B cell (primary cell): ENCODE measurements at regions not wholly inside any gene's neighbourhood (a gene's known extent, or its start where the extent isn't known, plus 50 kb on each side); places are given as distances from the start of the nearest gene placed in this dataset.
"Not testable (repeated sequence)": the region's sequence is repeated elsewhere in the genome, so short reads cannot be mapped to it uniquely, and the experiment has no call there.

Source experiments
- ATAC-seq: fragments of 200-7000 bp; cut with Tn5 transposase; one replicate; pipeline ENCODE4 v1.10.0; 2021; ENCODE audit warnings: low read depth, mild to moderate bottlenecking, moderate number of reproducible peaks, moderate library complexity
- CTCF ChIA-PET: fragments of 350-600 bp; sonication (Branson Sonifier 250); formaldehyde crosslinking; loops from one replicate; lab custom pipeline; 2021; ENCODE audit warnings: antibody characterized with exemption, inconsistent platforms; lab: Charles Lee
- POLR2A ChIA-PET: fragments of 350-600 bp; sonication (Branson Sonifier 250); formaldehyde crosslinking; loops from one replicate; lab custom pipeline; 2021; ENCODE audit warnings: antibody characterized with exemption; lab: Charles Lee
- DNase-seq: peaks from one replicate; pipeline ENCODE4 v3.0.0; 2013
- H2AFZ ChIP-seq: 2 replicates; pipeline ENCODE4 v1.6.1; 2012; ENCODE audit warnings: mild to moderate bottlenecking, low read depth, low read length; ENCODE audit not compliant: insufficient read depth, poor library complexity, severe bottlenecking
- H3K27ac ChIP-seq, 2 donors: 1 replicate in 1 of 2; 2 replicates in 1 of 2; pipeline ENCODE4 v1.5.1; 2012 to 2013; ENCODE audit warnings: low read length in 2 of 2, mild to moderate bottlenecking in 2 of 2, moderate library complexity in 1 of 2
- H3K27me3 ChIP-seq, 4 experiments: fragments of 200-600 bp in 1 of 4; sonication (generic) in 1 of 4; replicated peaks in 1 of 4; 1 replicate in 2 of 4; 2 replicates in 2 of 4; pipeline versions ENCODE4 v1.6.1 to v1.7.0; 2013 to 2016; ENCODE audit warnings: low read length in 3 of 4, mild to moderate bottlenecking in 2 of 4, mixed read lengths in 1 of 4, moderate library complexity in 1 of 4; ENCODE audit not compliant: insufficient read depth in 4 of 4, control insufficient read depth in 3 of 4; ENCODE audit errors: control extremely low read depth in 1 of 4
- H3K36me3 ChIP-seq, 2 experiments: replicated peaks in 1 of 2; 1 replicate in 1 of 2; 2 replicates in 1 of 2; pipeline versions ENCODE4 v1.6.1 to v1.7.1; 2013; ENCODE audit warnings: low read length in 1 of 2; ENCODE audit not compliant: insufficient read depth in 2 of 2, control insufficient read depth in 1 of 2; ENCODE audit errors: control extremely low read depth in 1 of 2, extremely low read depth in 1 of 2
- H3K4me1 ChIP-seq, 2 donors: fragments of 200-600 bp in 1 of 2; sonication (generic) in 1 of 2; 1 replicate in 1 of 2; 2 replicates in 1 of 2; pipeline versions ENCODE4 v1.5.1 to v1.6.1; 2013 to 2017; ENCODE audit warnings: low read length in 2 of 2; ENCODE audit not compliant: control insufficient read depth in 2 of 2, insufficient read depth in 2 of 2
- H3K4me2 ChIP-seq: replicated peaks from 2 replicates; pipeline ENCODE3; 2012; ENCODE audit warnings: mild to moderate bottlenecking, low read depth, low read length; ENCODE audit not compliant: poor library complexity, severe bottlenecking
- H3K4me3 ChIP-seq, 5 experiments: fragments of 200-600 bp in 1 of 5; sonication (generic) in 1 of 5; 1 replicate in 3 of 5; 2 replicates in 2 of 5; pipeline versions ENCODE4 v1.5.1 to v1.7.0; 2011 to 2016; ENCODE audit warnings: low read length in 4 of 5, mild to moderate bottlenecking in 4 of 5, low read depth in 2 of 5, control low read depth in 1 of 5, moderate library complexity in 1 of 5; ENCODE audit not compliant: insufficient read depth in 1 of 5; ENCODE audit errors: control extremely low read depth in 1 of 5, extremely low read depth in 1 of 5
- H3K79me2 ChIP-seq: fragments of 200-600 bp; sonication (generic); one replicate; pipeline ENCODE4 v1.6.0; 2016; ENCODE audit warnings: low read length; ENCODE audit not compliant: control insufficient read depth, insufficient read depth
- H3K9ac ChIP-seq: fragments of 200-600 bp; sonication (generic); 2 replicates; pipeline ENCODE4 v1.6.1; 2017; ENCODE audit warnings: mild to moderate bottlenecking, low read length, moderate library complexity
- H3K9me3 ChIP-seq, 3 donors: one replicate each; pipeline versions ENCODE4 v1.6.1 to v1.7.1; 2013; ENCODE audit warnings: low read length in 2 of 3; ENCODE audit not compliant: control insufficient read depth in 2 of 3, insufficient read depth in 1 of 3; ENCODE audit errors: control extremely low read depth in 1 of 3
- H4K20me1 ChIP-seq: 2 replicates; pipeline ENCODE4 v1.6.0; 2012; ENCODE audit warnings: mild to moderate bottlenecking, low read length; ENCODE audit not compliant: insufficient read depth, control insufficient read depth, poor library complexity, severe bottlenecking
- H3K27ac Mint-ChIP-seq: one replicate; pipeline ENCODE4 v1.8.0; 2021; ENCODE audit warnings: mixed read lengths
- H3K27me3 Mint-ChIP-seq: one replicate; pipeline ENCODE4 v1.8.0; 2021; ENCODE audit warnings: mixed read lengths
- H3K4me1 Mint-ChIP-seq: one replicate; pipeline ENCODE4 v1.8.0; 2021; ENCODE audit warnings: mixed read lengths
- H3K4me3 Mint-ChIP-seq: one replicate; pipeline ENCODE4 v1.8.0; 2021; ENCODE audit warnings: mixed read lengths
- H3K9me3 Mint-ChIP-seq: one replicate; pipeline ENCODE4 v1.8.0; 2022; ENCODE audit warnings: mixed read lengths; ENCODE audit not compliant: insufficient read depth
- EZH2 ChIP-seq: IDR thresholded peaks from 2 replicates; pipeline ENCODE4 v1.6.1; 2012; ENCODE audit warnings: borderline replicate concordance, low read depth, mild to moderate bottlenecking, moderate library complexity, low read length; ENCODE audit not compliant: insufficient read depth, poor library complexity, severe bottlenecking
- WGBS: methylation state at CpG from one replicate; pipeline ENCODE4 v1.1.5; 2013; ENCODE audit warnings: missing lambda C conversion rate; ENCODE audit not compliant: insufficient coverage; 5-methylcytosine and 5-hydroxymethylcytosine counted together
- intact Hi-C: fragments of 100-400 bp; cut with micrococcal nuclease; formaldehyde crosslinking; loops from one replicate; pipeline ENCODE4 v1.10.0; 2022
- TF ChIP-seq, protein P1 (sequence below): fragments of 200-600 bp; IDR thresholded peaks from one replicate; pipeline ENCODE4 v1.8.0; 2022; ENCODE audit warnings: antibody characterized with exemption, mild to moderate bottlenecking

DNA sequence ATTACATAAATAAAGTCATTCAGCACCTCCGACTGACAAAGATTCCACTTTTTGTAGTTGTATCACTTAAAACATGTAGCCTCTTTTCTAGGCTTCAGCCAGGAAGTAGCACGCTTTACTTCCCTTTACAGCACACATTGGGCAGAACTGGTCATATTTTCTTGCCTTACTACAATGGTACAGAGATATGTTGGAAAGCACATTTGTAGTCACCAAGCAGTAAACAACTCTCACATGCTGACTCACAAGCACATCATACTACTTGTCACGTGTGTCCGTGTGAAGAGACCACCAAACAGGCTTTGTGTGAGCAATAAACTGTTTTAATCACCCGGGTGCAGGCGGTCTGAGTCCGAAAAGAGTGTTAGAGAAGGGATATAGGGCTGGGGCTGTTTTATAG lies 1071.8 kb downstream of the DNAJB9 start:
- H3K4me3 ChIP-seq, result no peak overlapping the region
- Mint-ChIP-seq H3K9me3 (no peaks in the 10 kb centered on the region), H3K27ac (no peak overlapping the region), H3K4me3 (no peak overlapping the region), H3K4me1 (no peaks in the 10 kb centered on the region), H3K27me3 (no peaks in the 10 kb centered on the region)
- H3K9me3 ChIP-seq, result peaks cover 0 to 4% (median 0%) of the 10 kb centered on the region in 3 donors
- ChIA-PET CTCF (no interaction called here), POLR2A (no interaction called here)
- TF ChIP-seq EZH2, result no peak
- TF ChIP-seq, protein P1, sequence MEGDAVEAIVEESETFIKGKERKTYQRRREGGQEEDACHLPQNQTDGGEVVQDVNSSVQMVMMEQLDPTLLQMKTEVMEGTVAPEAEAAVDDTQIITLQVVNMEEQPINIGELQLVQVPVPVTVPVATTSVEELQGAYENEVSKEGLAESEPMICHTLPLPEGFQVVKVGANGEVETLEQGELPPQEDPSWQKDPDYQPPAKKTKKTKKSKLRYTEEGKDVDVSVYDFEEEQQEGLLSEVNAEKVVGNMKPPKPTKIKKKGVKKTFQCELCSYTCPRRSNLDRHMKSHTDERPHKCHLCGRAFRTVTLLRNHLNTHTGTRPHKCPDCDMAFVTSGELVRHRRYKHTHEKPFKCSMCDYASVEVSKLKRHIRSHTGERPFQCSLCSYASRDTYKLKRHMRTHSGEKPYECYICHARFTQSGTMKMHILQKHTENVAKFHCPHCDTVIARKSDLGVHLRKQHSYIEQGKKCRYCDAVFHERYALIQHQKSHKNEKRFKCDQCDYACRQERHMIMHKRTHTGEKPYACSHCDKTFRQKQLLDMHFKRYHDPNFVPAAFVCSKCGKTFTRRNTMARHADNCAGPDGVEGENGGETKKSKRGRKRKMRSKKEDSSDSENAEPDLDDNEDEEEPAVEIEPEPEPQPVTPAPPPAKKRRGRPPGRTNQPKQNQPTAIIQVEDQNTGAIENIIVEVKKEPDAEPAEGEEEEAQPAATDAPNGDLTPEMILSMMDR, result no peak
- no peaks in the 10 kb centered on the region for H3K4me1 ChIP-seq
- no peaks in the 10 kb centered on the region for H4K20me1 ChIP-seq
- 81% methylated on average over 4 of the region's 7 CpGs for WGBS
- H3K36me3 ChIP-seq, result no peaks in the 10 kb centered on the region
- no peaks in the 10 kb centered on the region for H3K27me3 ChIP-seq
- DNase-seq, result no peak
- intact Hi-C loops, result no loop called here
- H2AFZ ChIP-seq, result no peak overlapping the region
- no peak overlapping the region for H3K9ac ChIP-seq
- no peak overlapping the region for H3K27ac ChIP-seq
- no peak for ATAC-seq
- no peak overlapping the region for H3K4me2 ChIP-seq
- no peaks in the 10 kb centered on the region for H3K79me2 ChIP-seq

DNA sequence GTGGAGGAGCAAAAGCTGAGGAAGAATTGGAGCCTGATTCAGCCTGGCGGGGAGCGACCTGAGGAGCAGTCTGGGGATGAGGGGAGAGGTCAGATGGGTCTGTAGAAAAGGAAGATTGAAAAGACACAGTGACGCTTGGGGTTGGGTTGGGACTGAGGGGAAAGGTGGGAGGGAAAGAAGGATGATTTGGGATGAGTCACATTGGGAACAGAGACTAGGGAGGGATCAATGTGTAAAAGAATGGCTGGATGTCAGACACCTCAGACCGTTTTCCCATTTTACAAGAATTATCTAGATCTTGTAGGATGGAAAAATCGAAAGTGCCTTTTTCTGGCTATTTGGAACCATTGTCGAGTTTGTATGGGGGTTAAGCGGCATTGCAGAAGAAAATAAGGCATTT lies 1076.5 kb downstream of the DNAJB9 start:
- intact Hi-C loops, result no loop called here
- ATAC-seq (no peak), DNase-seq (no peak)
- no peak overlapping the region for H3K27ac ChIP-seq
- CTCF ChIA-PET, result no interaction called here
- no peak overlapping the region for H3K27ac Mint-ChIP-seq
- no peak overlapping the region for H2AFZ ChIP-seq
- no peaks in the 10 kb centered on the region for H3K4me1 Mint-ChIP-seq
- peaks cover 2% of the 10 kb centered on the region for H3K9me3 Mint-ChIP-seq
- H3K9me3 ChIP-seq, result peaks cover 0 to 4% (median 0%) of the 10 kb centered on the region in 3 donors
- H3K27me3 Mint-ChIP-seq, result no peaks in the 10 kb centered on the region
- H3K79me2 ChIP-seq, result no peaks in the 10 kb centered on the region
- no peak for TF ChIP-seq EZH2
- TF ChIP-seq, protein P1, result no peak
- WGBS, result 83% methylated on average over 6 of the region's 7 CpGs
- no peaks in the 10 kb centered on the region for H3K36me3 ChIP-seq
- no peak overlapping the region for H3K9ac ChIP-seq
- no peaks in the 10 kb centered on the region for H3K27me3 ChIP-seq
- H3K4me3 ChIP-seq, result no peak overlapping the region
- H3K4me3 Mint-ChIP-seq, result no peak overlapping the region
- no peak overlapping the region for H3K4me2 ChIP-seq
- no peaks in the 10 kb centered on the region for H4K20me1 ChIP-seq
- H3K4me1 ChIP-seq, result no peaks in the 10 kb centered on the region
- POLR2A ChIA-PET, result no interaction called here

DNA sequence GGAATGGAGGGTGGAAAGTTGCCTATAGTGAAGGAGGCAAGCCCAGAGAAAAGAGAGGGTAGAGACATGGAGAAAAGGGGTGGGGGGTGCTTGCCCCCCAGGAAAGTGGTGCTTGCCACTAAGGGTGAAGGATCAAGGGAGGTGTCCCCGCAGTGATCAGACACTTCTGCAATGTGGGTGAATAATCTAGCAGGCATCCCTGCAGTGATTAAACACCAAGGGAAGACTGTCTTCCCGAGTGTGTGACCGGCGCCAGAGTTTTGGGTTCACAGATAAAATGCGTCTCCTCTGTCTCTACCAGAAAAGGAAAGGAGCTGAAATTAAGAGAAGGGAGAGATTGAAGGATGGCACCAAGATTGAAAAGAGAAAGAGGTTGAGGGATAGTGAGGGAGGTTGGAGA lies 1076.9 kb downstream of the DNAJB9 start:
- CTCF ChIA-PET, ATAC-seq, DNase-seq, H3K9me3 Mint-ChIP-seq, H3K27me3 Mint-ChIP-seq, H3K9me3 ChIP-seq, H3K79me2 ChIP-seq, H3K4me3 ChIP-seq, intact Hi-C loops, H3K27ac Mint-ChIP-seq, H2AFZ ChIP-seq, H3K36me3 ChIP-seq, H3K4me3 Mint-ChIP-seq, H3K4me1 Mint-ChIP-seq, H3K9ac ChIP-seq, H3K4me2 ChIP-seq, H3K27ac ChIP-seq, H4K20me1 ChIP-seq, H3K4me1 ChIP-seq, H3K27me3 ChIP-seq, POLR2A ChIA-PET: not testable (repeated sequence)
- WGBS, result 0% methylated on average over 1 of the region's 5 CpGs
